ENCODE measurements at regions not wholly inside any gene's neighbourhood (a gene's known extent, or its start where the extent isn't known, plus 50 kb on each side); places are given as distances from the start of the nearest gene placed in this dataset.

DNA sequence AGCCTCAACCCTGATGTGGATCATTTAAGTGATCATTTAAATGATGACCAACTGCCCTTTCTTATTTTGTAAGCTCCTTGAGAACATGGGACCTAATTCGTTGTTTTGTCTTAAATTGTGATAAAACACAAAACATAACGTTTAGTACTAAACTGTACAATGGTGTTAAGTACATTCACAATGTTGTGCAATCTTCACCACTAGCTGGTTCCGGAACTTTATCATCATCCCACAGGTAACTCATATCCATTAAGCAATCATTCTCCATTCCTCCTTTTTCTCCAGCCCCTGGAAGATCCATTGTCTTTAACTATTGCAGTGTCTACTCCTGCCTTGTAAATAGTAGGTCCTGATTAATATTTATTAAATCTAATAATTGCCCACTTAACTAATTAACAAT is 460.5 kb upstream of the BRINP1 start:
- H3K9ac ChIP-seq (ENCODE audit: low read length) = no peak overlapping the region
- ATAC-seq (ENCODE audit: low read depth) (no peak), DNase-seq (no peak)
- no peak overlapping the region for H3K27ac ChIP-seq (ENCODE audit: low read length in 2 of 2)
- intact Hi-C loops (cut with micrococcal nuclease) = no loop called here
- TF ChIP-seq, protein P1, sequence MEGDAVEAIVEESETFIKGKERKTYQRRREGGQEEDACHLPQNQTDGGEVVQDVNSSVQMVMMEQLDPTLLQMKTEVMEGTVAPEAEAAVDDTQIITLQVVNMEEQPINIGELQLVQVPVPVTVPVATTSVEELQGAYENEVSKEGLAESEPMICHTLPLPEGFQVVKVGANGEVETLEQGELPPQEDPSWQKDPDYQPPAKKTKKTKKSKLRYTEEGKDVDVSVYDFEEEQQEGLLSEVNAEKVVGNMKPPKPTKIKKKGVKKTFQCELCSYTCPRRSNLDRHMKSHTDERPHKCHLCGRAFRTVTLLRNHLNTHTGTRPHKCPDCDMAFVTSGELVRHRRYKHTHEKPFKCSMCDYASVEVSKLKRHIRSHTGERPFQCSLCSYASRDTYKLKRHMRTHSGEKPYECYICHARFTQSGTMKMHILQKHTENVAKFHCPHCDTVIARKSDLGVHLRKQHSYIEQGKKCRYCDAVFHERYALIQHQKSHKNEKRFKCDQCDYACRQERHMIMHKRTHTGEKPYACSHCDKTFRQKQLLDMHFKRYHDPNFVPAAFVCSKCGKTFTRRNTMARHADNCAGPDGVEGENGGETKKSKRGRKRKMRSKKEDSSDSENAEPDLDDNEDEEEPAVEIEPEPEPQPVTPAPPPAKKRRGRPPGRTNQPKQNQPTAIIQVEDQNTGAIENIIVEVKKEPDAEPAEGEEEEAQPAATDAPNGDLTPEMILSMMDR (IDR thresholded peaks at IDR 0.05) = no peak
- no peak for TF ChIP-seq EZH2 (IDR thresholded peaks at IDR 0.05; ENCODE audit: borderline replicate concordance, insufficient read depth, low read depth, low read length, poor library complexity, severe bottlenecking)
- no peaks in the 10 kb centered on the region for H3K27me3 ChIP-seq (replicated peaks in 1 of 4; ENCODE audit: control extremely low read depth in 1 of 4, control insufficient read depth in 3 of 4, insufficient read depth in 4 of 4, low read length in 3 of 4)
- ChIA-PET POLR2A (no interaction called here), CTCF (no interaction called here)
- H2AFZ ChIP-seq (ENCODE audit: insufficient read depth, low read depth, low read length, poor library complexity, severe bottlenecking) = no peak overlapping the region
- H3K36me3 ChIP-seq (replicated peaks in 1 of 2; ENCODE audit: control extremely low read depth in 1 of 2, control insufficient read depth in 1 of 2, extremely low read depth in 1 of 2, insufficient read depth in 2 of 2, low read length in 1 of 2) = no peaks in the 10 kb centered on the region
- no peaks in the 10 kb centered on the region for H4K20me1 ChIP-seq (ENCODE audit: control insufficient read depth, insufficient read depth, low read length, poor library complexity, severe bottlenecking)
- Mint-ChIP-seq H3K27ac (no peak overlapping the region), H3K27me3 (peaks cover 15% of the 10 kb centered on the region), H3K4me1 (no peaks in the 10 kb centered on the region), H3K9me3 (ENCODE audit: insufficient read depth) (no peaks in the 10 kb centered on the region), H3K4me3 (no peak overlapping the region)
- H3K4me2 ChIP-seq (replicated peaks; ENCODE audit: low read depth, low read length, poor library complexity, severe bottlenecking) = no peak overlapping the region
- no peaks in the 10 kb centered on the region for H3K4me1 ChIP-seq (ENCODE audit: control insufficient read depth in 2 of 2, insufficient read depth in 2 of 2, low read length in 2 of 2)
- no peaks in the 10 kb centered on the region for H3K79me2 ChIP-seq (ENCODE audit: control insufficient read depth, insufficient read depth, low read length)
- WGBS (ENCODE audit: insufficient coverage) = 100% methylated on average over 1 of the region's 3 CpGs
- no peaks in the 10 kb centered on the region for H3K9me3 ChIP-seq (ENCODE audit: control extremely low read depth in 1 of 3, control insufficient read depth in 2 of 3, insufficient read depth in 1 of 3, low read length in 2 of 3)
- no peak overlapping the region for H3K4me3 ChIP-seq (ENCODE audit: control extremely low read depth in 1 of 5, extremely low read depth in 1 of 5, insufficient read depth in 1 of 5, low read depth in 2 of 5, low read length in 4 of 5)

DNA sequence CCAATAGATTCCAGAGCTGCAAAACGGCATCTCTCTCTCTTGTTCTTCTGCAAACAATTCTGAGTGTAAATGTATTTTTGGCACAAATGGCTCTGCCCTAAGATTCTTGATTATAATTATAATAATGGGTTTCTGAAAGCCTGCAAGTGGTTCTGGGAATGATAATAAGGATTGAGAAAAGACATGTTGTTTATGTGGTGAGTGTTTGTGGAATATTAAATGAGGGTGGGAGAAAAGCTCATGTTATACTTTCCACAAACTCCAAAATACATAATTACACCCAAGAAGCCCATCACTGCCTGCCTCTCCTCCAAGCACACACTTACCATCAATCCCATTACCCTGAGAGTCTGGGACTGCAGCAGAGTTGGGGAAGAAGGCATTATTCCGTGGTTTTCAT is 460.0 kb upstream of the BRINP1 start:
- no peaks in the 10 kb centered on the region for H3K27me3 ChIP-seq (replicated peaks in 1 of 4; ENCODE audit: control extremely low read depth in 1 of 4, control insufficient read depth in 3 of 4, insufficient read depth in 4 of 4, low read length in 3 of 4)
- H3K4me1 ChIP-seq (ENCODE audit: control insufficient read depth in 2 of 2, insufficient read depth in 2 of 2, low read length in 2 of 2) = no peaks in the 10 kb centered on the region
- TF ChIP-seq, protein P1 (IDR thresholded peaks at IDR 0.05) = no peak
- no peak for TF ChIP-seq EZH2 (IDR thresholded peaks at IDR 0.05; ENCODE audit: borderline replicate concordance, insufficient read depth, low read depth, low read length, poor library complexity, severe bottlenecking)
- Mint-ChIP-seq H3K4me1 (no peaks in the 10 kb centered on the region), H3K27ac (no peak overlapping the region), H3K27me3 (peaks cover 18% of the 10 kb centered on the region), H3K4me3 (no peak overlapping the region), H3K9me3 (ENCODE audit: insufficient read depth) (no peaks in the 10 kb centered on the region)
- ATAC-seq (ENCODE audit: low read depth) (no peak), DNase-seq (no peak)
- H3K4me3 ChIP-seq (ENCODE audit: control extremely low read depth in 1 of 5, extremely low read depth in 1 of 5, insufficient read depth in 1 of 5, low read depth in 2 of 5, low read length in 4 of 5) = no peak overlapping the region
- WGBS (ENCODE audit: insufficient coverage) = no CpG with 5 or more reads among the region's 2 CpGs
- H3K27ac ChIP-seq (ENCODE audit: low read length in 2 of 2) = no peak overlapping the region
- H3K9ac ChIP-seq (ENCODE audit: low read length) = no peak overlapping the region
- H2AFZ ChIP-seq (ENCODE audit: insufficient read depth, low read depth, low read length, poor library complexity, severe bottlenecking) = no peak overlapping the region
- intact Hi-C loops (cut with micrococcal nuclease) = no loop called here
- H3K79me2 ChIP-seq (ENCODE audit: control insufficient read depth, insufficient read depth, low read length) = no peaks in the 10 kb centered on the region
- no peaks in the 10 kb centered on the region for H4K20me1 ChIP-seq (ENCODE audit: control insufficient read depth, insufficient read depth, low read length, poor library complexity, severe bottlenecking)
- ChIA-PET POLR2A (no interaction called here), CTCF (no interaction called here)
- H3K36me3 ChIP-seq (replicated peaks in 1 of 2; ENCODE audit: control extremely low read depth in 1 of 2, control insufficient read depth in 1 of 2, extremely low read depth in 1 of 2, insufficient read depth in 2 of 2, low read length in 1 of 2) = no peaks in the 10 kb centered on the region
- no peak overlapping the region for H3K4me2 ChIP-seq (replicated peaks; ENCODE audit: low read depth, low read length, poor library complexity, severe bottlenecking)
- no peaks in the 10 kb centered on the region for H3K9me3 ChIP-seq (ENCODE audit: control extremely low read depth in 1 of 3, control insufficient read depth in 2 of 3, insufficient read depth in 1 of 3, low read length in 2 of 3)
